CD14-positive monocyte (primary cell): ENCODE measurements at regions not wholly inside any gene's neighbourhood (a gene's known extent, or its start where the extent isn't known, plus 50 kb on each side); places are given as distances from the start of the nearest gene placed in this dataset.

Experiments
- DNase-seq, 3 donors: peaks; one replicate each; pipeline ENCODE4 v3.0.0-alpha.2; 2011 to 2022
- H2AFZ ChIP-seq: 2 replicates; pipeline ENCODE4 v1.6.0; 2012; ENCODE audit warnings: mild to moderate bottlenecking, low read depth, low read length, inconsistent platforms; ENCODE audit not compliant: insufficient read depth, poor library complexity, severe bottlenecking
- H3K27ac ChIP-seq, 2 donors: 1 replicate in 1 of 2; 2 replicates in 1 of 2; pipeline ENCODE4 v1.5.1; 2012 to 2013; ENCODE audit warnings: low read length in 2 of 2, control low read depth in 1 of 2, inconsistent platforms in 1 of 2, low read depth in 1 of 2, mild to moderate bottlenecking in 1 of 2
- H3K27me3 ChIP-seq, 2 donors: one replicate each; pipeline versions ENCODE4 v1.6.0 to v1.6.1; 2011 to 2013; ENCODE audit warnings: low read length in 2 of 2; ENCODE audit not compliant: control insufficient read depth in 2 of 2, insufficient read depth in 2 of 2
- H3K36me3 ChIP-seq, 2 donors: replicated peaks in 1 of 2; 1 replicate in 1 of 2; 2 replicates in 1 of 2; pipeline versions ENCODE4 v1.5.1 to v1.6.1; 2012 to 2013; ENCODE audit warnings: low read length in 2 of 2, control low read depth in 1 of 2, inconsistent platforms in 1 of 2, mild to moderate bottlenecking in 1 of 2; ENCODE audit not compliant: insufficient read depth in 2 of 2, control insufficient read depth in 1 of 2
- H3K4me1 ChIP-seq, 2 donors: 1 replicate in 1 of 2; 2 replicates in 1 of 2; pipeline versions ENCODE4 v1.5.1 to v1.6.1; 2012 to 2013; ENCODE audit warnings: low read length in 2 of 2, control low read depth in 1 of 2, inconsistent platforms in 1 of 2, mild to moderate bottlenecking in 1 of 2, moderate library complexity in 1 of 2; ENCODE audit not compliant: insufficient read depth in 2 of 2, control insufficient read depth in 1 of 2
- H3K4me2 ChIP-seq: replicated peaks from 2 replicates; pipeline ENCODE3; 2012; ENCODE audit warnings: low read length, moderate library complexity, mild to moderate bottlenecking; ENCODE audit not compliant: poor library complexity, severe bottlenecking; ENCODE audit errors: extremely low read depth
- H3K4me3 ChIP-seq, 3 experiments: fragments of 200-600 bp in 1 of 3; sonication (generic) in 1 of 3; replicated peaks in 1 of 3; 1 replicate in 2 of 3; 2 replicates in 1 of 3; pipeline ENCODE4 v1.5.1; 2011 to 2013; ENCODE audit warnings: low read length in 3 of 3, mild to moderate bottlenecking in 3 of 3, control low read depth in 2 of 3, low read depth in 2 of 3, inconsistent platforms in 1 of 3, moderate library complexity in 1 of 3
- H3K79me2 ChIP-seq: 2 replicates; pipeline ENCODE4 v1.6.0; 2012; ENCODE audit warnings: mild to moderate bottlenecking, control low read depth, inconsistent platforms, low read length, moderate library complexity; ENCODE audit not compliant: insufficient read depth
- H3K9ac ChIP-seq: 2 replicates; pipeline ENCODE4 v1.6.0; 2017; ENCODE audit warnings: low read length, mild to moderate bottlenecking; ENCODE audit not compliant: insufficient read depth, poor library complexity, severe bottlenecking
- H3K9me3 ChIP-seq, 2 donors: replicated peaks in 1 of 2; 1 replicate in 1 of 2; 2 replicates in 1 of 2; pipeline versions ENCODE4 v1.5.1 to v1.6.1; 2012 to 2013; ENCODE audit warnings: low read length in 2 of 2, control low read depth in 1 of 2; ENCODE audit not compliant: control insufficient read depth in 1 of 2, insufficient read depth in 1 of 2
- H4K20me1 ChIP-seq: 2 replicates; pipeline ENCODE4 v1.6.0; 2012; ENCODE audit warnings: mild to moderate bottlenecking, low read length, control low read depth, moderate library complexity; ENCODE audit not compliant: insufficient read depth
- H3K27ac Mint-ChIP-seq, 7 donors: one replicate each; pipeline ENCODE4 v1.8.0; 2020; ENCODE audit warnings: mild to moderate bottlenecking in 7 of 7, mixed read lengths in 7 of 7, moderate library complexity in 6 of 7, inconsistent platforms in 2 of 7
- H3K27me3 Mint-ChIP-seq, 3 donors: one replicate each; pipeline ENCODE4 v1.8.0; 2021 to 2022; ENCODE audit warnings: low read depth in 3 of 3, mild to moderate bottlenecking in 3 of 3, mixed read lengths in 3 of 3, moderate library complexity in 3 of 3, inconsistent platforms in 1 of 3
- H3K36me3 Mint-ChIP-seq, 2 donors: one replicate each; pipeline ENCODE4 v1.8.0; 2020; ENCODE audit warnings: mixed read lengths in 2 of 2, inconsistent platforms in 1 of 2, mild to moderate bottlenecking in 1 of 2
- H3K4me1 Mint-ChIP-seq: one replicate; pipeline ENCODE4 v1.8.0; 2020; ENCODE audit warnings: mild to moderate bottlenecking, mixed read lengths
- H3K4me3 Mint-ChIP-seq, 2 donors: one replicate each; pipeline ENCODE4 v1.8.0; 2020; ENCODE audit warnings: mild to moderate bottlenecking in 2 of 2, mixed read lengths in 2 of 2, moderate library complexity in 1 of 2
- H3K9me3 Mint-ChIP-seq, 7 donors: one replicate each; pipeline ENCODE4 v1.8.0; 2020 to 2022; ENCODE audit warnings: mixed read lengths in 7 of 7, mild to moderate bottlenecking in 6 of 7, moderate library complexity in 6 of 7, inconsistent platforms in 2 of 7
- WGBS: methylation state at CpG from one replicate; pipeline ENCODE4 v1.1.5; 2013; ENCODE audit warnings: missing lambda C conversion rate; ENCODE audit not compliant: insufficient coverage; 5-methylcytosine and 5-hydroxymethylcytosine counted together
- intact Hi-C, 2 donors: fragments of 100-400 bp; cut with micrococcal nuclease; formaldehyde crosslinking; loops; one replicate each; pipeline versions ENCODE4 v1.15.0 to v1.15.1; 2023
- TF ChIP-seq, protein P1 (sequence below): fragments of 200-600 bp; IDR thresholded peaks from one replicate; pipeline ENCODE4 v1.8.0; 2022; ENCODE audit warnings: antibody characterized with exemption, mild to moderate bottlenecking

GRCh38 chr14:97524589-97525319, 727.6 kb downstream of the VRK1 start:
- 94% methylated on average over 2 of the region's 7 CpGs for WGBS
- Mint-ChIP-seq H3K9me3 (peaks cover 1 to 7% (median 3%) of the 10 kb centered on the region in 7 donors), H3K27me3 (peaks cover 0 to 2% (median 2%) of the 10 kb centered on the region in 3 donors), H3K36me3 (no peaks in the 10 kb centered on the region), H3K4me3 (no peak overlapping the region), H3K27ac (no peak overlapping the region), H3K4me1 (peaks cover 6% of the 10 kb centered on the region)
- Histone ChIP-seq H2AFZ (peak overlapping the region; percentile 2), H3K4me3 (no peak overlapping the region), H3K27me3 (no peaks in the 10 kb centered on the region), H3K36me3 (no peaks in the 10 kb centered on the region), H4K20me1 (no peaks in the 10 kb centered on the region), H3K9ac (no peak overlapping the region), H3K79me2 (no peaks in the 10 kb centered on the region), H3K4me2 (no peak overlapping the region), H3K4me1 (peaks cover 0 to 3% of the 10 kb centered on the region in 2 donors), H3K9me3 (no peaks in the 10 kb centered on the region), H3K27ac (no peak overlapping the region)
- TF ChIP-seq, protein P1, sequence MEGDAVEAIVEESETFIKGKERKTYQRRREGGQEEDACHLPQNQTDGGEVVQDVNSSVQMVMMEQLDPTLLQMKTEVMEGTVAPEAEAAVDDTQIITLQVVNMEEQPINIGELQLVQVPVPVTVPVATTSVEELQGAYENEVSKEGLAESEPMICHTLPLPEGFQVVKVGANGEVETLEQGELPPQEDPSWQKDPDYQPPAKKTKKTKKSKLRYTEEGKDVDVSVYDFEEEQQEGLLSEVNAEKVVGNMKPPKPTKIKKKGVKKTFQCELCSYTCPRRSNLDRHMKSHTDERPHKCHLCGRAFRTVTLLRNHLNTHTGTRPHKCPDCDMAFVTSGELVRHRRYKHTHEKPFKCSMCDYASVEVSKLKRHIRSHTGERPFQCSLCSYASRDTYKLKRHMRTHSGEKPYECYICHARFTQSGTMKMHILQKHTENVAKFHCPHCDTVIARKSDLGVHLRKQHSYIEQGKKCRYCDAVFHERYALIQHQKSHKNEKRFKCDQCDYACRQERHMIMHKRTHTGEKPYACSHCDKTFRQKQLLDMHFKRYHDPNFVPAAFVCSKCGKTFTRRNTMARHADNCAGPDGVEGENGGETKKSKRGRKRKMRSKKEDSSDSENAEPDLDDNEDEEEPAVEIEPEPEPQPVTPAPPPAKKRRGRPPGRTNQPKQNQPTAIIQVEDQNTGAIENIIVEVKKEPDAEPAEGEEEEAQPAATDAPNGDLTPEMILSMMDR = no peak
- no peak for DNase-seq
- intact Hi-C loops = no loop called here

DNA sequence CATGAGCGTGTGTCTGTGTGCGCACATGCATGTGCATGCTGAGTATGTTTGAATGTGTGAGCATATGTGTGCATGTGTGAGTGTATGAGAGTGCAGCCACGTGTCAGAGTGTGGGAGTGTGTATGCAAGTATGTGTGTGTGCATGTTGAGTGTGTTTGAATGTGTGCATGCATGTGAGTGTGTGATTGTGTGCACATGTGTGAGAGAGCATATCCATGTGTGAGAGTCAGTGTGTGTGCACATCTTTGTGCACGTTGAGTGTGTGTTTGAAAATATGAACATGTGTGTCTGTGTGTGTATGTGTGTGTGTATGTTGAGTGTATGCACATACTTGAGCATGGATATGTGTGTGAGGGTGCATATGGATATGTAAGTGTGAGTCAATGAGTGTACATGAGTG, 730.8 kb downstream of the VRK1 start:
- H3K4me1 ChIP-seq = peaks cover 0 to 3% of the 10 kb centered on the region in 2 donors
- no peaks in the 10 kb centered on the region for H3K36me3 Mint-ChIP-seq
- DNase-seq = no peak
- no peak overlapping the region for H3K27ac Mint-ChIP-seq
- H3K4me3 ChIP-seq = no peak overlapping the region
- no peak overlapping the region for H2AFZ ChIP-seq
- no peak overlapping the region for H3K4me3 Mint-ChIP-seq
- peaks cover 0 to 5% (median 0%) of the 10 kb centered on the region in 7 donors for H3K9me3 Mint-ChIP-seq
- peaks cover 0 to 2% (median 2%) of the 10 kb centered on the region in 3 donors for H3K27me3 Mint-ChIP-seq
- H3K27ac ChIP-seq = no peak overlapping the region
- TF ChIP-seq, protein P1 = no peak
- no peaks in the 10 kb centered on the region for H3K27me3 ChIP-seq
- intact Hi-C loops = no loop called here
- no peaks in the 10 kb centered on the region for H3K9me3 ChIP-seq
- H3K9ac ChIP-seq = no peak overlapping the region
- H4K20me1 ChIP-seq = no peaks in the 10 kb centered on the region
- 90% methylated on average over 4 of the region's 4 CpGs for WGBS
- H3K4me1 Mint-ChIP-seq = peaks cover 6% of the 10 kb centered on the region
- no peaks in the 10 kb centered on the region for H3K79me2 ChIP-seq
- H3K36me3 ChIP-seq = no peaks in the 10 kb centered on the region
- no peak overlapping the region for H3K4me2 ChIP-seq
